Stimulated activated CD4-positive, alpha-beta T cell treated with anti-CD3 and anti-CD28 coated beads, TNF-alpha, amount 100 ng/mL, for 1 hour (primary cell): ENCODE measurements at regions not wholly inside any gene's neighbourhood (a gene's known extent, or its start where the extent isn't known, plus 50 kb on each side); places are given as distances from the start of the nearest gene placed in this dataset.

ENCODE experiments used
- DNase-seq, 3 donors: peaks; one replicate each; pipeline ENCODE4 v3.0.0-alpha.2; 2020; ENCODE audit warnings: low read depth in 3 of 3, low spot score in 1 of 3

GRCh38 chr15:46300716-46301115 lies 665.9 kb downstream of the SQOR start:
- DNase-seq: no peak

- no peak for DNase-seq
Measured at GRCh38 chr15:46301291-46301690, 666.5 kb downstream of the SQOR start.

- no peak for DNase-seq
Measured at GRCh38 chr15:46301826-46302225, 667.0 kb downstream of the SQOR start.

DNA sequence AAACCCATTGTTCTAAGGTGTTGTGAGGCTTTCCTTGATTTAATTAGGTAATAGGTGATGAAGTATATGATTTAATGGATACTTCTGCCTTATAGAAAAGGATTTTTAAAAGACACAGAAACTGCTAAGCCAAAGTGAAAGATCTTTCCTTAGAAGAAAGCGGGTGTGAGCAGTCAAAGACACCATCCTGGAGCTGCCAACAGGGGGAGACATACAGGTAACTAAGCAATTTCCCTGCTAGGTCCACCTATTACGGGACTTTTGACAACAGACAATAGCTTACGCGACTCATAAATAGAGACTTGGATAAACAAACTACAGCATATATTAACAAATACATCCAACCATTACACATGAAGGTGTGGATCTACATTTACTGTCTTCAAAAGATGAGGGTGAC lies 669.5 kb downstream of the SQOR start:
- no peak for DNase-seq

GRCh38 chr15:46307746-46308145 lies 672.9 kb downstream of the SQOR start:
- no peak for DNase-seq

- no peak for DNase-seq
Measured at GRCh38 chr15:46309914-46310313, 675.1 kb downstream of the SQOR start.

- peak in 1 of 3 donors; percentile 24 for DNase-seq
Measured at GRCh38 chr15:46312133-46312740, 677.4 kb downstream of the SQOR start.

- no peak for DNase-seq
Measured at GRCh38 chr15:46315434-46315833, 680.6 kb downstream of the SQOR start.

- no peak for DNase-seq
Measured at GRCh38 chr15:46316024-46316423, 681.2 kb downstream of the SQOR start.

- DNase-seq: no peak
Measured at GRCh38 chr15:46317029-46317428, 682.2 kb downstream of the SQOR start.

DNA sequence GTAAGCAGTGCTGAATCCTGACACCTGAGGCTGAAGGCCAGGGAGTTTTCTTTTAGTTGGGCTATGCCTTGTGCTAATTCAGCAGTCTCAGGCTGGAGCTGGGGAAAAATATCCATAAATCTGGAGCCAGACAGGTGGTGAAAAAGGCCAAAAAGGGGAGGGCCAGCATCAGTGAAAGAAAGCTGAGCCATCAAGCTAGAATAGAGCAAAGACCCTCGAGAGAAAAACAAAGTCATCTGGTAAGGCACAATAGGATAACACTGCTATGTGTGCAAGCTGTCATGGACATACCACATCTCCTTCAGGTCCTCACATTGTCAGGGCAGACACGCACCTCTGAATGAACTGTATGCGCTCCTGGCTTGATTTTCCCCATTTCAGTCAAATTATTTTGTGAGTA lies 687.9 kb downstream of the SQOR start:
- DNase-seq: no peak

DNA sequence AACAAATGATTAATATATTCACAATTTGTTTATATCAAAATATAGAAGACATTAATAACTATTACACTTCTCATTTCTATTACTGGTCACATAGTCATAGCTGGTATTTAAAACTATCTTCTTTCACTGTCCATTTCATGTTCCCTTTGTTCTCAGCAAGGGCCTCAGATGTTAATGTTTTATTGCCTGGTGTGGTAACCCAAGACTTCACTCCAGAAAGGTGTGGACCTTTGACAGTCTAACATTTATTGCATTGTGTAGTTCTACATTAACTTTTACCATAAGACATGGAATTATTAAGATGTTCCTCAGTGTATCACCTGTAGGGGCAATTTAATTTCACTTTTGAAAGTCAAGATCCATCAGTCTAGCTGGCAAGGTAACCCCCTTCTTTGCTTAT lies 691.3 kb downstream of the SQOR start:
- DNase-seq: no peak

DNA sequence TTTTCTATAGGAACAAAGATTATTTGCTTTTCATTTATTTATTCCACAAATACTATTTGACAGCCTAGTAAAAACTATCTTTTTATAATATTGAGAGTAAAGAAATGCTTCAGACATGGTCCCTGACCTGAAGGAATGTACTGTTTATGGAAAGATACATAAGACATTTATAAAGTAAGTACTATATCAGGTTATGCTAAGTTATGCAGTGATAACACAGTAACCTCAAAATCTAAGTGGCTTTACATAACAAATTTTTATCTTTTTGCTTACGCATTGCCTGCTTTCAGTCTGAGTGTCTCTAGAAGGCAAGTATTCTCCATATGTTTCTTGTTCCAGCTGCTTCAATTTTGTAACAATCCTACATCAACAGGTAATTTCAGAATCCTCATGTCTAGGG lies 694.0 kb downstream of the SQOR start:
- no peak for DNase-seq

DNA sequence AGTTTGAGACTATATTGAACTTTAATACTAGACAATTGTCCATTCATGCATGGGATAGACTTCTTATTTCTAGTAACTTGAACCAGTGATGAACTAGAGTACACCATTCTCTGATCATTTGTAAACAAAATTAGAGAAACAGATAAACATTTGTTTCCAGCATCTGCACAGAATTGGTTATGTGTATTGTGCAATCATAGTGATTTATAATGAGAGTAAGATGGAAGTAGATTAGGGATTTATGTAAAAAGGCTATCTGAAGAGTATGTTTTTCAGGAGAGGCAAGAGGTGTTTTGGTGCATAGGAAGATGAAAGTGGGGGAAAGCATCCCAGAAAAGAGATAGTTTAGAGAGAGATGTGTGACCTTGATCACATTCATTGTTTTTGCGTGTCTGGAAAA lies 695.0 kb downstream of the SQOR start:
- no peak for DNase-seq

DNA sequence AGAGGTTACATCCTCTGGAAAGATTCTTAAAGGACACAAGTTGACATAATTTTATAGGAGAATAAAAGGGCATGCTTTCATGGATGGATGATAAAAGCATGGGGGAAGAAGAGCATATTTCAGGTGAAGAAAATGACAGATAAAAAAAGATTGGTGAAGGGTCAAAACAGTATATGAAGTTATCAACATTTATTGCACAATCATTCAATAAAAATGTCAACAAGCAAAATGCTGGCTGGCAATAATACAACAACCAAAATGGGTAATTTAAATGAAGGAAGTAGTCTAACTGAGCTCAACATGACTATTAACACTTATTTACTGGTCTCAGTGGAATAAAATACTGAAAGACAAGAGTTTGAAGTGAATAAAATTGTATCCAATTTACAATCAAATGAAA lies 696.7 kb downstream of the SQOR start:
- DNase-seq: no peak

DNA sequence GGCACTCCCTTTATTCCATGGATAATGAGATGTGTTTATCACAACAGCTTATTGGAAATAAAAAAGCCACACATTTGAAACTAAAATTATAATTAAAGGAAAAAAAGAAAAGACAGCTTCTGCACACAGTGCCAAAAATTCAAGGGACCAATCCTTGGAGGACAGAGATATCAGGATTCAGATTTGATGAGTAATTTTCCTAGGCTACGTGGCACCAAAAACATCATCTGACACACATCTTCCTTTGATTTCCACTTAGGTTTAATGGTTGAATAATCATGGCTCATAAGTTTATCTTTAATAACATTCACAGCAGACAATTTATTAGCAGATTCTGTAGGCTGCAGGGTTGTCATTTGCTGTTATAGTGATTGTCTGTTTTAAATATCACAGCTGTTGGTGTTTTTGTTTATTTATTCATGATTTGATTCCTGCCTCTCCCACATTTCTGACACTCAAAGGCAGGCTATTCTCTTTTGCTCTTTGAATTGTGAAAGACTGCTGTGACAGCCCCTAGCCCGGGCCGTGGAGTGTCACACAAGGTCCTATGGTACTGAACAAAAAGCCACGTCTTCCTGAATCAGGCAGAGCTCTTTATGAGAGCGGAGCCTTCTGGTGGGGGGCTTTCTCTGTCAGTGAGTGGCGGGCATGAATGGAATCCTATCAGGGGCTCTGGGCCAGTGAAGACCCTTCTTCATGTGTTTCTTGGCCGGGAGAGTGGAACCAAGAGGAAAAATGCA lies 708.5 kb downstream of the SQOR start:
- no peak for DNase-seq

DNA sequence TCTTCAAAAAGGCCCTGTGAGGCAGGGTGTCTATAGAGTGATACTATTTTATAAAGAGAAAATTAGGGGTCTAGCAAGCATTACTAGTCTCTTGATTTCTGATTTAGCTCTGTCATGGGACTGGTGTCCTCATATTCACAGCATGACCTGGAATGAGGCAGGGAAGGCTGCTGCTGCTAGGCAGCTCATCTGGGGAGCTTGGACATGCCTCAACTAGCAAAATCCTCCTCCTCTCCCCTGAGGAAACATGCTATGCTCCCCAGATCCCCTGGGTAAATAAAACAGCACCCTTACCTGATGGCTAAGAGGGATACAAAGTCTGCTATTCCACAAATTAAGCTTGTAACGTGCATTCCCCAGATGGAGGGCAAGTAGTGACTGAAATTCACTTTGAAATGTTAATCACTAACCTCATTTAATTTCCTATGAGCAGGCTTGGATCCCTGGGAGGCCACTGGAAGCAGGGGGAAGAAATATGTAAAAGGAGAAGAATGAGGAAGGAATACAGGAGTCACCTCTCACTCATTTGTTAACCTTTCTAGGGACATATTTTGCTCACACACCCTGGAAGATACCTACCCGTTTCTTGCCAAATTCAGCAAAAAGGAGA lies 709.4 kb downstream of the SQOR start:
- DNase-seq: no peak

GRCh38 chr15:46344915-46345314 lies 710.1 kb downstream of the SQOR start:
- no peak for DNase-seq

DNA sequence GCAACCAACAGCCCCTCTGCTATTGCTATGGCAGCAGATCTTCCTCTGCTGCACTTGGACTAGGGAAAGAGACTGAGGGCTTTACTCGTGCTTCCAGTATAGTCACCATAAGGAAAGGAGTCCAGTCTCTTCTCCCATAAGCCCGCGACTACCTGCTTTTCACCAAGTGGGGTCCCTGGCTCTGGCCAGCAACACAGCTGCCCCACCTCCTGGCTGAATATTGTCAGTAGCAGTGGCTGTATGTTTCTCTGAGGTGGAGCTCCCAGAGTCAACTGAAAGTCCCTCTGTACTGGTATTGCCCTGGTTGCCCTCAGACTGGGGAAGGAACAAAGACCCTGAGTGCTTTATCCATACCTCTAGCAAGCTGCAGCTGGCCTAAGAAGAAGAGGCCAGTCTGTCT lies 719.6 kb downstream of the SQOR start:
- no peak for DNase-seq

DNA sequence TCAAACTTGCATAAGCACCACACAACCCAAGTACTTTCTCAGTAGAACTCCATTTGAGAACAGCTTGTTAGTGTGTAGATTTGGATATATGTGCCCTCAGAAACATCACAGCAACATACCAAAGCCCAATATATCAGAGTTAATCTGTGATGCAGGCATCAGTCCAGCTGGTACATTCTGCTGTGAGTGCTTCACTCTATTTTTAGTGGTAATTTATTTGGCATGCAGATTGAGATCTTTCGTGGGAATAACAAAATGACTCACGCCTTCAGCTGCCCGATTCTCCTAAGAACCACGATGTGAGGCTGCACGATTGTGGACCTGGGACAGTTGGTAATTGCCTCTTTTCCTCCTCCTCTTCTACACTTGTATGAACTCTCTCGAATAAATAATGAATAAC lies 730.7 kb downstream of the SQOR start:
- DNase-seq: no peak

GRCh38 chr15:46366360-46367007 lies 731.7 kb downstream of the SQOR start:
- no peak for DNase-seq

DNA sequence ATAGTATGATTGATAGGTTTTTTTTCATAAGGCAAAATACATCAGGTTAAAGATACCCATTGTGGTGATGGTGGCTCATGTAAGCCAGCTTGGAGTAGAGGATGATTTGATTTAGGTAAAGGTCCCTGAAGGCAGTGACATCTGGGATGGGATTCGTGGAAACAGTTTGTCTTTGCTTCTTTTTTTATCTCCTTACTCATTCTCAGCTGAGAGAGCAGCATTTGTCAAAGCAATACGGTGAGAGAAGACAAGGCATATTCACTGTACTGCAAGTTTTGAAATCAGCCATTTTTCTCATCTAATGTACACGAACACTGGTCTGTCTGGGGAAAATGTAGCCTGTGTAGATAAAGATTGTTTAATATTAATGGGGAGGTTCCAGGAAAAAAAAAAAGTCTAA lies 749.1 kb downstream of the SQOR start:
- no peak for DNase-seq
